Activated CD4-positive, alpha-beta T cell treated with anti-CD3 and anti-CD28 coated beads, Interleukin-10, Interleukin-2, amounts not matched to agents 100 ng/mL and 50 ng/mL, durations not matched to agents 16 hours and 8 hours (primary cell): ENCODE measurements at regions not wholly inside any gene's neighbourhood (a gene's known extent, or its start where the extent isn't known, plus 50 kb on each side); places are given as distances from the start of the nearest gene placed in this dataset.

Experiments
- DNase-seq: peaks from one replicate; pipeline ENCODE4 v3.0.0-alpha.2; 2020

DNA sequence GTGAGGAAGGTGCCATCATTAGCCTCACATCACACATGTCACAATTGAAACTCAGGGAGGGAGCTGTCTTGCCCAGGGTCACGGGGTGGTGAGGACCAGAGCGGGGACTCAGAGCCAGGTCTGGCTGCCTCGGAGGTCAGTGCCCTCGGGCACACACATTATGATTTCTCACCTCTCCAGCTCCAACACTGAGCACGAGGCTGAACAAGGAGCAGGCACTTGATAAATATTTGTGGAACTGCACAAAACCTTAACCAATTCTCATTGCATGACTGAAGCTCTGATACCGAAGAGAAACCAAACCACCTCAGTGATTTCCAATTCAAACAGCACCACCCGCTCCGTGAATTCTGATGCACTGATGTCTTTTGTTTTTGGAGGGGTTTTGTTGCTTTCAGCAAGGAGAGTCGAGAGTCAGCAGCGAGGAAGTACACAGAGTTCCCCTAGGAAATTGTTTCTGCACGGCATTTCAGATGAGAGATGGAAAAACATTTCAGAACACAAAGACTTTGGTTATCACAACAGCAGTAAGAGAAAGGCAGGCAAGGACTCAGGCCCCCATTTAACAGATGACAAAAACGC, 55.3 kb upstream of the ZMIZ1 start:
- DNase-seq: no peak

DNA sequence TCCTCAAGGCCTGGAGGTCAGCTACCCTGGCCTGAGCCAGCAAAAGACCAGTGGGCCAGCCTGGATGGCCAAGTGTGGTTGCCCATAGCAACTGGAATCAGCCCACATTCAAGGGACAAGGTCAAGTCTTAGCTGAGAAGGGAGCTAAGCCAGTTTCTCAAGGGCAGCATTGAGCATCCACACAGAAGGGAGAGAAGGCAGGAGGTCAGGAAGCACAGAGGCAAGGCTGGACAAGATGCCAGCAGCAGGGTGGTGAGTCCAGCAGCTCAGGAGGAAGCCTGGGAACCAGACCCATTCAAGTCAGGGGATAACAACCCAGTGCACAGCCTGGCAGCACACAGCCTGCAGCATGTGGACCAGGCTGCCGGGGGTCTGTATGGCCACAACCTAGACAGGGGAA, 54.0 kb upstream of the ZMIZ1 start:
- no peak for DNase-seq

DNA sequence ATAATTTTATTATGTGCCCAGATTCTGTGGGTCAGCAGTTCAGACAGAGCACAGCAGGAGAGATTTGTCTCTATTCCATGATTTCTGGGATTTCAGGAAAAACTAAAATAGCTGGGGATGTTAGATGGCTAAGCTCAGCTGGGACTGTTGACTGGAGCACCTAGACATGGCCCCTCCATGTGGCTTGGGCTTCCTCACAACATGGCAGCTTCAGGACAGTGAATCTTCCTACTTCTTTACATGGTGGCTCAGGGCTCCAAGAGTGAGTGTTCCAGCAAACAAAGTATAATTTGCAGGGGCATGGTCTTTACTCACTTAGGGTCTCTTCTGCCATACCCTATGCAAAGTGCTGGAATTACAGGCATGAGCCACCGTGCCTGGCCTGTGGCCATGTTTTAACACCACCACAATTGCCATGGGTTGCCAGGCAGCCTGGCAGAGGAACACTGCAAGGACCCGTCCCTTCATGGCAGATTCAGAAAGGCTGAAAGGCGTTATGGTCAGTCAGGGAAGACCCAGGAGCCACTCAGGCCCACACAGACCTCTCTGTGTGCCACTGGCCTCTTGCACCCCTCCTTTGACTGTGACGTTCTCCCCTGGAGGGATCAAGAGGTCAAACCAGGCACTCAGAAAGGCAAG, 50.8 kb upstream of the ZMIZ1 start:
- DNase-seq: no peak

DNA sequence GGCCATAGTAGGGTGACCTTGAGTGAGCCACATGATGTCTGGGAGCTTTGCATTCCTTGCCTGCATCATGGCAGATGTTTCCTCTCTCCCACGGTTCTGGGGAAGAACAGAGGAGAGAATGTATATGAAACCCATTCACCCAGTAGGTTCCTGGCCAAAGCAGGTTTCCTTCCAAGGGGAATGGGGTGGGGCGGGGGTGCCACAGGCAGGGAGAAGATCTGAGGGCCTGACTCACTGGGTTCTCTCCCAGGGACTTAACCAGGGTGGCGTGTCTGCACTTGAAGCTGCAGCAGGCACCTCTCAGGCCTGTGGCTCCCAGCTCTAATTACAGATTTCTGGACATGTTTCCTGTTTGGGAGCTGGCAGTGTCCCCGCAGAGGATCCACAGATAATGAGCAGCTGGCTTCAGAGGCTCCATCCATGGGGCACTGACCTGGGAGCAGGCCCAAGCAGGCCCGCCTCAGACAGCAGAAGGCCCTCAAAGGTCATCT, 50.2 kb upstream of the ZMIZ1 start:
- no peak for DNase-seq
